Activated CD8-positive, alpha-beta memory T cell treated with anti-CD3 and anti-CD28 coated beads, Interleukin-2, amount 10 ng/mL, durations not matched to agents 7 days and 5 days (primary cell): ENCODE measurements at regions not wholly inside any gene's neighbourhood (a gene's known extent, or its start where the extent isn't known, plus 50 kb on each side); places are given as distances from the start of the nearest gene placed in this dataset.

ENCODE experiments used
- ATAC-seq: fragments of 150-1000 bp; cut with Tn5 transposase; one replicate; pipeline ENCODE4 v1.10.0; 2021; ENCODE audit warnings: moderate library complexity
- CTCF ChIA-PET: fragments of 350-600 bp; sonication (Branson Sonifier 250); formaldehyde crosslinking; loops from one replicate; lab custom pipeline; 2021; ENCODE audit warnings: antibody characterized with exemption; lab: Charles Lee
- DNase-seq: peaks from one replicate; pipeline ENCODE4 v3.0.0-alpha.2; 2020
- H3K27ac Mint-ChIP-seq: one replicate; pipeline ENCODE4 v1.8.0; 2021; ENCODE audit warnings: mild to moderate bottlenecking, mixed read lengths
- H3K27me3 Mint-ChIP-seq: one replicate; pipeline ENCODE4 v1.8.0; 2021; ENCODE audit warnings: mixed read lengths
- H3K36me3 Mint-ChIP-seq: one replicate; pipeline ENCODE4 v1.8.0; 2021; ENCODE audit warnings: mild to moderate bottlenecking, mixed read lengths
- H3K4me1 Mint-ChIP-seq: one replicate; pipeline ENCODE4 v1.8.0; 2021; ENCODE audit warnings: mixed read lengths
- H3K4me3 Mint-ChIP-seq: one replicate; pipeline ENCODE4 v1.8.0; 2021; ENCODE audit warnings: mild to moderate bottlenecking, moderate library complexity, mixed read lengths
- H3K9me3 Mint-ChIP-seq: one replicate; pipeline ENCODE4 v1.8.0; 2022; ENCODE audit warnings: low read depth, mixed read lengths

GRCh38 chr14:88929656-88930436, 105.4 kb downstream of the TTC8 start:
- Mint-ChIP-seq H3K9me3 (no peaks in the 10 kb centered on the region), H3K27me3 (peaks cover 16% of the 10 kb centered on the region), H3K27ac (no peak overlapping the region), H3K4me3 (no peak overlapping the region), H3K4me1 (no peaks in the 10 kb centered on the region), H3K36me3 (no peaks in the 10 kb centered on the region)
- no peak for DNase-seq
- no peak for ATAC-seq
- CTCF ChIA-PET, result interaction anchor here (0.6 kb wide), 1 partner anchor 75 kb away, joined by 3 read pairs; no protein-coding TSS in a partner anchor

DNA sequence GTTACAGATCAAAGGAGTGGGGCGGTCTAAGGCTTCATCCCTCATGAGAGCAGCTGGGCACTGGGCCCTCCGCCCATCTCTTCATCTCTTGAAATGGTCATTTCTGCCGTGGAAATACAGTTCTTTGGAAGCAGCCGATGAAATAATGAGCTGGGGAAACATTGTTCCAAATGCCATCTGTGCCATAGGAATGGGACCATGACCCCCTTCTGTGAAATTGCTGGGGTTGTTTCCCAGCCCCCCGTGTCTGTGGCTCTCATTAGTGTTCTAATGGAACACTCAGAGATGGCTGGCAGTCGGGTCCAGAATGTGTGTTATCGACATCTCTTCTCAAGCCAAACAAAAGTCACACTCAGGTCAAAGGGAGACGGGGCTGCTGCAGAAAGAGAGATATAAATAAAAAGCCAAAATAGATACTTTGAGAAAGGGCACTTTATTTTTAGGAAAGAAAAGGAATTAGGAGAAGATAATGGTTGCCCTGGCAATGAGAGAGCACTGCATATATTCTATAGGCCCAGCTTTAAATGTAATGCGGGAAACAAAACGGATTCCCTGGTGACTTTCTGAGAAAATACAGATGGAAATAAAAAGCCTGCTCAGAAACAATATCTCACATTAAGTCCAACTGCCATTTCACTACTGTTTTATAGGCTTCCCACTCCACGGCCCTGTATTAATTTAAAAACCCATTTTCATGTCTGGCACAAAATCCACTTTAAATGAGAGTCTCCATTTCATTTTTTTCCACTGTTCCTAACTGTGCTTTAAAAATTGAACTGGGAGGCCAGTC, 107.1 kb downstream of the TTC8 start:
- ATAC-seq (no peak), DNase-seq (no peak)
- Mint-ChIP-seq H3K36me3 (no peaks in the 10 kb centered on the region), H3K27me3 (peaks cover 9% of the 10 kb centered on the region), H3K9me3 (no peaks in the 10 kb centered on the region), H3K4me3 (no peak overlapping the region), H3K27ac (no peak overlapping the region), H3K4me1 (no peaks in the 10 kb centered on the region)
- CTCF ChIA-PET, result interaction anchor here (0.7 kb wide), 1 partner anchor 1025 kb away, joined by 3 read pairs; no protein-coding TSS in a partner anchor

- Mint-ChIP-seq H3K27ac (no peak overlapping the region), H3K4me1 (no peaks in the 10 kb centered on the region), H3K4me3 (no peak overlapping the region), H3K9me3 (no peaks in the 10 kb centered on the region), H3K36me3 (no peaks in the 10 kb centered on the region), H3K27me3 (peaks cover 6% of the 10 kb centered on the region)
- CTCF ChIA-PET, result interaction anchor here (1.4 kb wide), 1 partner anchor 94 kb away, joined by 3 read pairs; no protein-coding TSS in a partner anchor
- no peak for DNase-seq
- ATAC-seq, result no peak
Observed at GRCh38 chr14:88933191-88933590, 108.7 kb downstream of the TTC8 start.

DNA sequence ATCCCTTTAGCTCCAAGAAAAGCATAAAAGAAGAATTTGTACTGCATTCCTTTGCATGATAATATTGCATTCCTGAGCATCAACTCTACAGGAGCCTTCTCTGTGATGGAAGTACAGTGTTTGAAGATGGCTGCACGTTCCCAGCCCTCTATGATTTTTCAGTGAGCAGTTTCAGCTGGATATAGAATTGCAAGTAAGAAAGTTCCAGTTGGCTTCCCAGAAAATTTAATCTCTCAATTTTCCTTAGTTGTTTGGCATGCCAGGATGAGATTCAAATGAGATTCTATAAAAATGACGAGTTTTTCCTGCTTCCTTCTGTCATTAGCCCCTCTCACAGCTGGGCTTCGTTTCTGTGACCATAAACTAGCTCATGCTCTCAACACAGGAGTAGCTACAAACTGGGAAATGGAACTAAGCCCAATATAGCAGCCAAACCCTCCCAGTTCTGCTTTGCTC, 109.9 kb downstream of the TTC8 start:
- DNase-seq (no peak), ATAC-seq (no peak)
- Mint-ChIP-seq H3K36me3 (no peaks in the 10 kb centered on the region), H3K4me1 (no peaks in the 10 kb centered on the region), H3K4me3 (no peak overlapping the region), H3K27me3 (peaks cover 12% of the 10 kb centered on the region), H3K27ac (no peak overlapping the region), H3K9me3 (no peaks in the 10 kb centered on the region)
- CTCF ChIA-PET, result interaction anchor here (1.4 kb wide), 1 partner anchor 93 kb away, joined by 3 read pairs; no protein-coding TSS in a partner anchor

DNA sequence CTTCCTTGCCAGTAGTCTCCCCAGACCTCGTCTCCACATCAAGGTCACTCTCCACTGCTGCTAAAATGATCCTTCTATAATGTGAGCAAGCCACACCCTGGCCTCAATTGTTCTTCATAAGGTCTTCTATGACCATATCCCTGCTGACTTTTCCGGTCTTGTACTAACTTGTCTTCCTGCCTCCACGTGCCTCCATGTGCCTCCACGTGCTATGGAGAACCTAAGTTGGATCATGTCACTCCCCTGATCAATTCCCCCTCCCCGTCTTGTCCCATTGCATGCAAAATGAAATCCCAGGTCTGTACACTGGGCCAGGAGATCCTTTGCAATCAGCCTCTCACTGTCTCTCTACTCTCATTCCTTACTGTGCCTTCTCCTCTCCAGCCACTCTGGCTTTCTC, 110.6 kb downstream of the TTC8 start:
- Mint-ChIP-seq H3K36me3 (no peaks in the 10 kb centered on the region), H3K4me3 (no peak overlapping the region), H3K4me1 (no peaks in the 10 kb centered on the region), H3K27me3 (peaks cover 12% of the 10 kb centered on the region), H3K27ac (no peak overlapping the region), H3K9me3 (no peaks in the 10 kb centered on the region)
- CTCF ChIA-PET, result no interaction called here
- no peak for DNase-seq
- ATAC-seq, result no peak

- Mint-ChIP-seq H3K27me3 (peaks cover 10% of the 10 kb centered on the region), H3K4me3 (no peak overlapping the region), H3K4me1 (no peaks in the 10 kb centered on the region), H3K27ac (no peak overlapping the region), H3K36me3 (no peaks in the 10 kb centered on the region), H3K9me3 (no peaks in the 10 kb centered on the region)
- CTCF ChIA-PET, result no interaction called here
- ATAC-seq (no peak), DNase-seq (no peak)
Observed at GRCh38 chr14:88937706-88938105, 113.3 kb downstream of the TTC8 start.

- Mint-ChIP-seq H3K36me3 (no peaks in the 10 kb centered on the region), H3K9me3 (no peaks in the 10 kb centered on the region), H3K27ac (no peak overlapping the region), H3K4me3 (no peak overlapping the region), H3K27me3 (peaks cover 6% of the 10 kb centered on the region), H3K4me1 (no peaks in the 10 kb centered on the region)
- ATAC-seq (no peak), DNase-seq (no peak)
- CTCF ChIA-PET, result no interaction called here
Observed at GRCh38 chr14:88940671-88941070, 116.2 kb downstream of the TTC8 start.

GRCh38 chr14:88941414-88941813, 117.0 kb downstream of the TTC8 start:
- H3K4me3 Mint-ChIP-seq, result no peak overlapping the region
- CTCF ChIA-PET, result no interaction called here
- H3K36me3 Mint-ChIP-seq, result no peaks in the 10 kb centered on the region
- H3K9me3 Mint-ChIP-seq, result no peaks in the 10 kb centered on the region
- no peaks in the 10 kb centered on the region for H3K4me1 Mint-ChIP-seq
- H3K27me3 Mint-ChIP-seq, result peaks cover 8% of the 10 kb centered on the region
- DNase-seq (no peak), ATAC-seq (no peak)
- H3K27ac Mint-ChIP-seq, result no peak overlapping the region

GRCh38 chr14:88947646-88948598, 123.5 kb downstream of the TTC8 start:
- no peaks in the 10 kb centered on the region for H3K4me1 Mint-ChIP-seq
- no peak overlapping the region for H3K4me3 Mint-ChIP-seq
- peaks cover 9% of the 10 kb centered on the region for H3K9me3 Mint-ChIP-seq
- CTCF ChIA-PET, result interaction anchor here (0.5 kb wide), 1 partner anchor 72 kb away, joined by 3 read pairs; no protein-coding TSS in a partner anchor
- no peak for ATAC-seq
- H3K27me3 Mint-ChIP-seq, result peaks cover 9% of the 10 kb centered on the region
- no peak overlapping the region for H3K27ac Mint-ChIP-seq
- no peak for DNase-seq
- H3K36me3 Mint-ChIP-seq, result no peaks in the 10 kb centered on the region

DNA sequence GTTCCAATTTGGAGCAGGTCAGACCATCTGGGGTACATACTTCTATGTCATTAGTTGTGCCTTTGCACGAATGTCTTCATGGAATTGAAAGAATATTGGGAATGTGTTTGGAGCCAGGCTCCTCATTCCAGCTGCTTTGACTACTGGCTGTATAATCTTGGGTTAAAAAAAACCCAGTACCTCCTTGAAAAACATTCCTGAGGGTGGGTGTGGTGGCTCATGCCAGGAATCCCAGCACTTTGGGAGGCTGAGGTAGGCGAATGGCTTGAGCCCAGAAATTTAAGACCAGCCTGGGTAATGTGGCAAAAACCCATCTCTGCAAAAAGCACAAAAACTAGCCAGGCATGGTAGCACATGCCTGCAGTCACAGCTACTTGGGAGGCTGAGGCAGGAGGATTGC, 125.6 kb downstream of the TTC8 start:
- no peak overlapping the region for H3K4me3 Mint-ChIP-seq
- DNase-seq, result no peak

GRCh38 chr14:88951370-88951769, 126.9 kb downstream of the TTC8 start:
- H3K4me3 Mint-ChIP-seq, result no peak overlapping the region
- no peak overlapping the region for H3K27ac Mint-ChIP-seq
- H3K4me1 Mint-ChIP-seq, result no peaks in the 10 kb centered on the region
- DNase-seq (no peak), ATAC-seq (no peak)
- CTCF ChIA-PET, result no interaction called here
- H3K9me3 Mint-ChIP-seq, result peaks cover 11% of the 10 kb centered on the region
- H3K27me3 Mint-ChIP-seq, result peaks cover 6% of the 10 kb centered on the region
- H3K36me3 Mint-ChIP-seq, result no peaks in the 10 kb centered on the region

More for the DNA sequence above, 125.6 kb downstream of the TTC8 start:
- H3K27ac Mint-ChIP-seq, result no peak overlapping the region
- H3K36me3 Mint-ChIP-seq, result no peaks in the 10 kb centered on the region
- no peaks in the 10 kb centered on the region for H3K4me1 Mint-ChIP-seq
- H3K27me3 Mint-ChIP-seq, result peaks cover 9% of the 10 kb centered on the region
- CTCF ChIA-PET, result no interaction called here
- no peak for ATAC-seq
- peaks cover 11% of the 10 kb centered on the region for H3K9me3 Mint-ChIP-seq

DNA sequence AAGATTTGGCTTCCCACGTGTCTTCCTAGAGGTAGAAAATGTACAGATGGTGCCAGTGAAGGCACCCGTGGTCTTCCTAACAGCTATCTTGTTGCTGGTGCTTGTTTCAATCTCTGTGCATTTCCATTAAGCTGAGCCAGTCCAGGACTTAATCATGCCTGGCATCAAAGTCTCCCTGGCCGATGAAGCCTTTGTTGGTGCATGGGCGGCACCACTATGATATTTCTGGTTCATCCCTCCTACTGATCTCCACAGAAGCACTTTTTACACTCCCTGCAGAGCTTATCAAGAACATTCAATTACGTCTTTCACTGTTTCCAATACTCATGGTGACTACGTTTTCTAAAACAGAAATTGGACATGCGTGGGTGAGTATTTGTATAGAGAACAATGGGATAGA, 128.4 kb downstream of the TTC8 start:
- no peak overlapping the region for H3K4me3 Mint-ChIP-seq
- ATAC-seq, result no peak
- CTCF ChIA-PET, result no interaction called here
- H3K4me1 Mint-ChIP-seq, result no peaks in the 10 kb centered on the region
- no peaks in the 10 kb centered on the region for H3K36me3 Mint-ChIP-seq
- no peak overlapping the region for H3K27ac Mint-ChIP-seq
- H3K27me3 Mint-ChIP-seq, result peaks cover 5% of the 10 kb centered on the region
- H3K9me3 Mint-ChIP-seq, result peaks cover 11% of the 10 kb centered on the region
- no peak for DNase-seq

GRCh38 chr14:88955455-88955854, 131.0 kb downstream of the TTC8 start:
- H3K4me1 Mint-ChIP-seq, result no peaks in the 10 kb centered on the region
- H3K4me3 Mint-ChIP-seq, result no peak overlapping the region
- H3K27ac Mint-ChIP-seq, result no peak overlapping the region
- H3K9me3 Mint-ChIP-seq, result peaks cover 11% of the 10 kb centered on the region
- peaks cover 2% of the 10 kb centered on the region for H3K27me3 Mint-ChIP-seq
- DNase-seq (no peak), ATAC-seq (no peak)
- no peaks in the 10 kb centered on the region for H3K36me3 Mint-ChIP-seq
- CTCF ChIA-PET, result no interaction called here
